GM19239 (cell line): ENCODE measurements at regions not wholly inside any gene's neighbourhood (a gene's known extent, or its start where the extent isn't known, plus 50 kb on each side); places are given as distances from the start of the nearest gene placed in this dataset.
A peak's percentile ranks its signal among the peaks of the same experiment; 100 is the strongest.

Source experiments
- DNase-seq: peaks from one replicate; pipeline ENCODE4 v3.0.0; 2011; ENCODE audit warnings: low spot score; ENCODE audit not compliant: insufficient read length
- FAIRE-seq: peaks from 2 replicates; lab custom pipeline; 2011; peaks lifted over from hg19 to GRCh38; lab: Jason Lieb, UNC

GRCh38 chr11:32200136-32200847 lies 109.4 kb downstream of the RCN1 start:
- DNase-seq: no peak
- no peak for FAIRE-seq

DNA sequence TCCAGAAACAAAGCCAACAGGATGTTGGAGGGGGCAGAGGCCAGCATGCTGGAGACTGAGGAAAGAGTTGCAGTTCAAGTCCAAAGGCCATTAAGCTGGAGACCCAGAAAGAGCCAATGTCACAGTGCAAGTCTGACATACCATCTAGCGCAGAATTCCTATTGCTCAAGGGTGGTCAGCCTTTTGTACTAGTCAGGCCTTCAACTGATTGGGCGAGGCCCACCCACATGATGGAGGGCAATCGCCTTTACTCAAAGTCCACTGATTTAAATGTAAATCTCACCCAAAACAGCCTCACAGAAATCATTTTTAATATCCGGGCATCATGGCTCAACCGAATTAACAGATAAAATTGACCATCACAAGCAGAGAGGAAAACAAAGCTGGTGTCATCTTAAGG lies 113.9 kb downstream of the RCN1 start:
- FAIRE-seq: no peak

GRCh38 chr11:32210556-32210955 lies 119.7 kb downstream of the RCN1 start:
- FAIRE-seq (no peak), DNase-seq (no peak)

More for the DNA sequence above, 113.9 kb downstream of the RCN1 start:
- no peak for DNase-seq

- no peak for FAIRE-seq
- DNase-seq: no peak
These were observed 122.3 kb downstream of the RCN1 start for GRCh38 chr11:32213223-32213622.

GRCh38 chr11:32215157-32215556 lies 124.3 kb downstream of the RCN1 start:
- DNase-seq (no peak), FAIRE-seq (no peak)

- DNase-seq (no peak), FAIRE-seq (no peak)
These were observed 125.9 kb downstream of the RCN1 start for GRCh38 chr11:32216749-32217148.

DNA sequence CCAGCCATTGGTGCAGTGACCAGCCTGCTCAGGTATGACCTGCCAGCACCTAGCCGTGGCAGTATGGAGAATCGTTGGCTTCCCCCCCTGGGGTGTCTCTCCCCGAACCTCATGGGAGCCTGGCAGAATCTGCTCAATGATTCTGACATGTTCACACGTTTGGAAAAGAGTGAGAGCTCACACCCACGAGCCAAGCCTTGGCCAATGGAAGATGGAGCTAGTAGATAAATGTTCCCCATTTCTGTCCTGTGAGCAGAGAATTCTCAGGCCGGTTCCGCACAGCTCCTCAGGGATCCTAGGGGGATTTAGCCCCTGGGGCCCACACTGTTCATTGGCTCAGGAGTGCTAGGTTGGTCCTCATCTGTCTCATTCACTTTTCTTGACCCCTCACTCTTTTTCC lies 128.4 kb downstream of the RCN1 start:
- DNase-seq (no peak), FAIRE-seq (no peak)

DNA sequence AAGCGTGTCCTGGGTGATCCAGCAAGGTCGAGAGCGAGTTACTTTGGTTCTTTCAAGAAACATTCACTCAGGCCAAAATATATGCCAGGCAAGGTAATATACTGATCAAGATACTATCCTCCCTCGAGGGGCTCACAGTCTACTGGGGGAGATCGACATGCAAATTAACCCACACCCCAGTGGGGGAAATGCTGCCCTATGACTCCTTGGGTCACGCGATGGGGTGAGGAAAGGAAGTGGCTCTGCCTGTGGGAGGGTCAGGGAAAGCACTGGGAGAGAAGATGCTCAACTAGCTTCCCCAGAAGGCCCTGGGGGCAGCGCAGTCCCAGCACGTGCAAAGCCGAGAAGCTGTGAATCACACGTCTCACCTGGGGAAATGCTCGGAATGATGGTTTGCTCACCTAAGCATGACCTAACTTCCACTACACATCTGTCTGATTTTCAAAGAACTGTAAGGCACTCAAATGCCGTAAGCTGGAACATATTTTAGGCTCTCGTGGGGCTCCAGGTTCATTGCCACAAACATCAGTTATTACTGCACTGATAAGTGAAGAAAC lies 130.7 kb downstream of the RCN1 start:
- DNase-seq: no peak
- FAIRE-seq: no peak

GRCh38 chr11:32224580-32224979 lies 133.7 kb downstream of the RCN1 start:
- FAIRE-seq (no peak), DNase-seq (no peak)

GRCh38 chr11:32225571-32226285 lies 134.9 kb downstream of the RCN1 start:
- no peak for FAIRE-seq
- no peak for DNase-seq

- no peak for DNase-seq
These were observed 135.6 kb downstream of the RCN1 start for GRCh38 chr11:32226480-32226879.

GRCh38 chr11:32229576-32230240 lies 138.8 kb downstream of the RCN1 start:
- no peak for DNase-seq
- no peak for FAIRE-seq

More at GRCh38 chr11:32226480-32226879, 135.6 kb downstream of the RCN1 start:
- no peak for FAIRE-seq

DNA sequence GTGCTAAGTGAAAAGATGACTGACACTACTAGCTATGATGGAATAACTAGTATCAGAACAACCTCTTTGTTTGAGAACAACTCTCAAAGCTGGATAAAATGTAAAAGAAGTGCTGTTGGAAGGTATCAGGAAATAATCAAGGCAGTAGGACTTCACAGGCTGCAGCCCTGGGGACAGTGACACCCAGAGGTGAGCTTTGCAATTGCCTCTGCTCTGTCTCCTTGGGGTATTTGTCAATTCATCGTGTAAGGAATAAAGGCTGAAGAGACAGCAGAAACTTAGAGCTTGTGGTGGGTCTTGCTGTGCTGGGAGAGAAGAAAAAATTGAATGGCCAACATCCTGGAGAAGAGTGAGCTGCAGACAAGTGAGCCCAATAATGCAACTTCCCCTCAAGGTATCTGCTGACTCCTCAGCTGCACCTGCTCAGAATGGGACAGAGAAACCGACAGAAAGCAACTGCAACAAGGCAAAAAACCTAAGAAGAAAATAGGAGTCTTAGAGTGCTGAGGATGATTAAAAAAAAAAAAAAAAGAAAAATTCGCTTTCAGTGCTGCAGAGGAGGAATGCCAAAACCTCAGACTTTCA lies 141.1 kb downstream of the RCN1 start:
- peak; percentile 8 for FAIRE-seq
- DNase-seq: peak; percentile 12

GRCh38 chr11:32232516-32232915 lies 141.6 kb downstream of the RCN1 start:
- FAIRE-seq: no peak
- DNase-seq: no peak

- FAIRE-seq (no peak), DNase-seq (no peak)
These were observed 142.4 kb downstream of the RCN1 start for GRCh38 chr11:32233276-32233675.

DNA sequence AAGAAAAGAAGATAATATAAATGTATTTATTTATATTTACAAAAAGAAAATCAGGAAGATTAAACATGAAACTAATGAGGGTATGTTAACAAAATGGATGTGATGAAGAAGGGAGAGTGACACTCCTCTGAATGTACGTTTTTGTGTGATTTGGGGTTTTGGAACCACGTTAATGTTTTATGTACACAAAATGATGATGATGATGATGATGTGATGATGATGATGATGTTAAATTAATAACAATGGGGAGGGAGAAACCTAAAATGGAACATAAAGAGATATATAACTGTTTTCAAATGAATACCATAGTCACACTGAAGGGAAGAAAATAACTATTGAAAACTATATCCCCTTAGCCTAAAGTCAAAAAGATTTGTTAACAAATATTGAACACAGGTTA lies 143.1 kb downstream of the RCN1 start:
- FAIRE-seq (no peak), DNase-seq (no peak)

DNA sequence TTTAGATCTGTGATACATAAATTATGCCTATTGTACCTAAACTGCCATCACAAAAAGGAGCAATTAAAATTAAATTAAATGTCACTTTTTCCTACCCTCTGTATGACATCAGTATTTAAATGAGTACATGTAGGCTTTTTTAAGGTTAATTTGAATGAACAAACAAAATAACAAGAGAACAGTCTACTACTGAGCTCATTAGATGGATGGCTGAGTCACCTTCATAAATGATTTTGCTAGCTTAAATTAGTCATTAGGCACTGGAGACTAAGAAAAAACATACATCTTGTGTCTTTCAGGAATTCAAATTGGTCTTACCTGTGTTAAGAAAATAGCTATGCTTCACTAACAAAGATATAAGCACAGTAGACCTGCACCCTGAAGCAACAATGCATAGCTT lies 153.6 kb downstream of the RCN1 start:
- DNase-seq: no peak
- FAIRE-seq: no peak

DNA sequence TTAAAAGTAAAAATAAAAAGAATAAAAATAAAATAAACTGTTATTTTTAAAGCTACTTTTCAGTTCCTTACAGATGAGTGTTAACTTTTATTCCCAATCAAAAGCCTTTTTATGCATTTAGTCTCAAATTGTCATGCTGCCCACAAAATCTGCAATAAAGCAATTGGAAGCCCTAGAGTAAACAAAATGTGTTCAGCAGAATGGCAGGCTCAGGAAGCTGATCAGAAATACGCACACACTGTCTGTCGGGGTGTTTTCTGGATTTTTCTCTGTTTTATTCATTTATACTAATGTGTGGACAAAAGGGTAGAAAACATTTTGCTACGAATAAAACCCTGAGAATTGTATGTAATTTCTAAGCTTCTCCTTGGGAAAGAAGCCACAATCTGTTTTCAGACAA lies 162.8 kb downstream of the RCN1 start:
- DNase-seq (no peak), FAIRE-seq (no peak)

DNA sequence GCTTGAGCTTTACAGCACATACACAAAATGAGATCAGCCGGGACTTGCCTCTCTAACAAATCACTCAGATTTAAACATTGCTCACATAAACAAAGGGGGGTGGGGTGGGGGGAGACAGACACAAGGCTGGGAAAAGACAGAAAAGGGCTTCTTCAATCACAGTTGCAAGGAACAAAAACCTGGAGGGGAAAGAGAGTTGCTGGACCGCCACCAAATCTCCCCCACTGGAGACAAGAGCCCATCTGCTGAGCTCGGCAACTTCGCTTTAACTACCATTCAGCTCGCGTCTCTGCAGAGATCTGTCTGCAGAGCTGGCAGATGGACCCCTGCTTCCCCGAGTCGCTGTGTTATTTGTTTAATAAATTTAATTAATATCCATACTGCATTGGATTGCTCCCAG lies 165.0 kb downstream of the RCN1 start:
- no peak for DNase-seq
- no peak for FAIRE-seq

GRCh38 chr11:32256466-32256865 lies 165.6 kb downstream of the RCN1 start:
- DNase-seq (no peak), FAIRE-seq (no peak)

DNA sequence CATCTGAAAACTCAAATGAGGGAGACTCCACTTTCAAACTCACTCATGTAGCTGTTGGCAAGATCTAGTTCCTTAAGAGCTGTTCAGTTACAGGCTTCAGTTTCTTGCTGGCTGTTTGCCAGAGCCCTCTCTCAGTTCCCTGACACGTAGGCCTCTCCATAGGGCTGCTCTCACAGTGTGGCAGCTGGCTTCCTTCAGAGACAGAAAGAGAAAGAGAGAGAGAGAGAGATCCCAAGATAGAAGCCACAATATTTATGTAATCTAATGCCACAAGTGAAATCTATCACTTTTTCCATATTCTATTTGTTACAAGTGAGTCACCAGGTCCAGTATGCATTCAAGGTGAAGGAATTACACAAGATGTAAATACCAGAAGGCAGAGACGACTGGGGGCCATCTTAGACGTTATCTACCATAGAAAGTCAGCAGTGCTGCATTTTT lies 168.8 kb downstream of the RCN1 start:
- FAIRE-seq (peak; percentile 76), DNase-seq (no peak)
